ENCODE measurements at regions not wholly inside any gene's neighbourhood (a gene's known extent, or its start where the extent isn't known, plus 50 kb on each side); places are given as distances from the start of the nearest gene placed in this dataset.
A peak's percentile ranks its signal among the peaks of the same experiment; 100 is the strongest.
"Not testable (repeated sequence)": the region's sequence is repeated elsewhere in the genome, so short reads cannot be mapped to it uniquely, and the experiment has no call there.

DNA sequence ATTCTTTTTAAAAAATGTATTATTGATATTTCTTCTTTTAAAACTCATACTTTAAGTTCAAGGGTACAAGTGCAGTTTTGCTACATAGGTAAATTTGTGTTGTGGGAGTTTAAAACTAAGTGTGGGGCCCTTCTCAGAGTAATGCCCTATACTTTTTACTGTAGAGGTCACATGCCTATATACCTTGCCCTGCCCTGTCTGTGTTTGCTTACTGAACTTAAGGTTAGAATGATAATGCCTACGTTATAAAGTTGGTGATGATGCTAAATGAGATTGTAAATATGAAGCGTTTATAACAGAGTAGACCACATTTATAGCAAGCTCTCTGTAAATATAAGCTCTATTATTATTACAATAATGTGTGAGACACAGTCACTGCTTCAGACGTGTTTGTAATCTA, 261.9 kb downstream of the RASSF9 start:
- no peak for DNase-seq (ENCODE audit: low read depth in 2 of 2)

DNA sequence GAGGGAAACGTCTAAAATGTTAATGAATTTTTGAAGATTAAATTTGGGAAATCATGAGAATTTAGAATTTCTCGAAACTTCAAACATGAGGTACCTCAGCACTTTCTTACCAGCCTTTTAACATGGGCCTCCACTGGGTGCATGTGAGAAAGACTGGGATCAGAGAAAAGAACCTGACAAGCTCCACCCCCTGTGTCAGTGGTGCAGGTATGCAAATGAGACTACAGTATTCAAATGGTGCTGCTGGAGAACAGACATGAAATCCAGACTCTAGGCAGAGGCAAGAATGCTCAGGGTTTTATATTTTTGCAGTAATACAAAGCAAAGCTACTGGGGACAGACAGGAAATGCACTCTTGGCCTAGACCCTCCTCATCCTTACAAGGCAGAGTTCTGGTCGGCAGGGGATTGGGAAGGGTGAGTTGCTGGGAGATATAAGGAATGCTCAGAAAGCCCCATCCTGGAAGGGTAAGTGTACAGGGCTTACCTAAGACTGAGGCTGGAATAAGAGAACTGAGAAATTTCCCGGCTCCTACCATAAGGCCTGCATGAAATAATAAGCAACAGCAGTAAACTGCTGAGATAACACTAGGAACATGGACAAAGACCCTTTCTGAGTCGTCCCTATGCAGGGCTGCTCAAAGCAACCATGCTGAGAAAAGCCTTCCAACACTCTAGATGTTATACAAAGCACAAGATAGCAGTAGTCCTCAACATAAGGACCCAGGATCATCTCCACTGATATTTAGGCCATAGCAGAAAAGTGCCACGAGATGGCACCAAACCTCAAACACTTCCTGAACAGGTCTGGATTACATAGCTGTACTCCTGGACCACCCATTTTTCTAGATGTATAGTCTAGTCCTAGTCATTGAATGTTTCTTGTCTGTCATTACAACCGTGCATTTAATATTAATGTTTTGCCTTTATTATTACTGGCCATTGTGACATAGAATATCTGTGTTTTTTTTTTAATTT, 260.8 kb downstream of the RASSF9 start:
- DNase-seq (ENCODE audit: low read depth in 2 of 2) = peak; percentile 42 to 45

DNA sequence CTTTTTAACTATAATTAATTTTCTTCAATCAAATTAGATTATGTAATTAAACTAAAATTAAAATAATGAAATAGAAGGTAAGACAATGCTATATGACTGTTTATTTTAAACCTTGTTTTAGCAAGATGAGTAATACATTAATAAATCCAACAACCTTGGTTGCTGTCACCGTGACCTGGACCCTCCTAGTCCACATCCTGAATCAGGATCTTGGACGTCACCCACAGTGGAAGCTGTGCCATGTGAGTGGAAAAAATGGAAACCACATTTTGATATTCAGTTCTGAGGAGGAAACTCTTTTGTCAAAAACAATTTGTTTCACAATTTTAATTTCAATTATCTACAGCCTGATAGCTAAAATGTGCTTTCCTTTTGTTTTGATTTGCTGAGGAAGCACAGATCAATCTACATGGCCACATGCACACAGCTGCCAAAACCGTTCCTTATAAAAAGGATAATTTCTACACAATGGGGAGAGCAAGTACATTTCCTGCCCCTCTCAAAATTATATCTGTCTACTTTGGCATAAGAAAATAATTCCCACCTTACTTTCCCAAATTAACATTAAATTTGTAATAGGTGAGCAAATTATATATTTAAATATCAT, 255.5 kb downstream of the RASSF9 start:
- DNase-seq (ENCODE audit: low read depth in 2 of 2) = no peak

DNA sequence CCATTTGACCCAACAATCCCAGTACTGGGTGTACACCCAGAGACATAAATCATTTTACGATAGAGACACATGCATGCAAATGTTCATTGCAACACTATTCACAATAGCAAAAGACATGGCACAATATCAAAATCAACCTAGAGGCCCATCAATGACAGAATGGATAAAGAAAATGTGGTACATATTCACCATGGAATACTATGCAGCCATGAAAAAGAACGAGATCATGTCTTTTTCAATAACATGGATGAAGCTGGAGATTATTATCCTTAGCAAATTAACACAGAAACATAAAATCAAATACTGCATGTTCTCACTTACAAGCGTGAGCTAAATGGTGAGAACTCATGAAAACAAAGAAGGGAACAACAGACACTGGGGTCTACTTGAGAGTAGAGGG, 249.1 kb downstream of the RASSF9 start:
- DNase-seq (ENCODE audit: low read depth in 2 of 2) = no peak

DNA sequence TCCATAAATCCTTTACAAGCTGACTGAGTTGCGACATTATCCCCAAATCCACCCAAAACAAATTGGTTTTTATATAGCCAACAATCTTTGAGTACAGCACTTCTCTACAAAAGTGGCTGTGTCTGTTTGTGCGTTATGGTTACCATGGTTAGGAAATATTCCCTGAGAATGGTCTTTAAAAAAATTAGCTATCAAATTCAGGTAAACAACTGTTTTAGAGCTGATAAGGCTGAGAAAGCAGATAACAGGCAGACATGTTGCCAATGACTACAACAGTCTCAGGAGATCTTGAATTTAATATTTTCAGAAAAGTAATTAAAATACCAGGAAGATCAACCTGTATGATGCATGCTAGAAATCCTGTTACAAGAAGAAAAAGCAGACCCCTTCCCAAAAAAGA, 248.0 kb downstream of the RASSF9 start:
- no peak for DNase-seq (ENCODE audit: low read depth in 2 of 2)

DNA sequence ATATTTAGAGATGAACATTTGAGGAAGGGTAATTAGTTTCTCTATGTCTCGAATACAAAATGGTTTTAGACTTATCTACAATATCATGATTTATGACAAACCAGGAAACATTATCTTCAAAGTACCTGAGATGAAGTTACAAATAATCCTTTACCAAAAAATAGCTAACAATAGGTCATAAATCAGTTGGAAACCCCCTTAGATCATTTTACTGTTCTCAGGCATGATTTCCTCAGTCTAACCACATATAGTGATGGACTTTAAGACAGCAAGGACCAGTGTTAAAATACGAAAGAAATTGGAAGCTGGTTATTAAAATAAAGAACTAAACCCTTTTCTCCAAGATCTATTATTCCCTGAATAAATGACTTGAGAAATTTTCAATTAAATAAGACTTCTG, 235.4 kb downstream of the RASSF9 start:
- DNase-seq (ENCODE audit: low read depth in 2 of 2) = no peak

DNA sequence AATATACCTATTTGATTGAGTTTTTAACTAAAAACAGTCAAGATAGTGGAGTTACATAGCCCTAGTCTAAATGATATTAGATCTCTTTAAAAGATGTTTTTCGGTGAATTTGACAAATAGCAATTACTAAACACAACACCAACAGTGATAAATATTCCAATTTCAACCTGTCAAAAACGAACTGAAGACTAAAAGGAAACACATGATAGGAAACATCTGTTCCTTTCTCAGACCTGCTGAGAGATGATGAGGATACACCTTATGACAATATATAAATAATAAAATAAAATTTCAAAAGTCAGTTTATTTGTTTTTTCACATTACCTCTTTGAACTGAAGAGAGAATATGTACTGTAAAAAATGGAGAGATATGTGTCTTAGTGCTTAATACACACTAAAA, 232.7 kb downstream of the RASSF9 start:
- no peak for DNase-seq (ENCODE audit: low read depth in 2 of 2)

DNA sequence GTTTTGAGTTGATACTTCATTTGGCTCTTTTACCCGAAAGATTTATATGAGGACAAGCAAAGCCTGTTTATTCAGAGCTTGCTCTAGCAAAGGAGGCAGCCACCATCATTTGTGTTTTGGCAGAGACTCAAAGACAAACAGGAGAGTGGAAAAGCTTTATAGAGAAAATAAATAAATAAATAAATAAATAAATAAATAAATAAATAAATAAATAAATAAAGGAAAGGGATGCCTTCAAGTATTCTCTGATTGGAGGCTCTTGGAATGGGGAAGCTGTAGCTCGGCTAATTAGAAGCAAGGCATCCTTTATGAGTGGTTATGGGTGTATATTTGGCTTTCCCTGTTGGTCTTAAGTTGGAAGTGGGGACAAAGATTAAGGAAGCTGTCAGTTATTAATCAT, 229.8 kb downstream of the RASSF9 start:
- DNase-seq (ENCODE audit: low read depth in 2 of 2) = no peak

DNA sequence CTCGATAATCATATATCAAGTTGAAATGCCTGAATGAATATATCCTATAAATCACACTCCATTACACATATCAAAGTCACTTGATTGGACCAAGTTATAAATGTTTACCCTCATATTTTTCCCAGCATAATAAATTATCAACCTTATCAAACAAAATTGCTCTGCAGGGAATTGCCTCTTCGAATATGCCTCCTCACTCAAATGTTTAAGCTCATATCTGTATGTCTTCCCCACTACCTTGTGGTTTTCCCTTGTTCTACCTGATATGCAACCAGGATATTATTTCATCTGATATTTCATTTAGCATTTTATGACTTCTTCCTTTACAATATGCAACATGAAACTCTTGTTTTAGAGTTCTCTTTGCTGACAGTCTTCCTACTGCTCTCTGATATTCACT, 226.4 kb downstream of the RASSF9 start:
- DNase-seq (ENCODE audit: low read depth in 2 of 2) = no peak

DNA sequence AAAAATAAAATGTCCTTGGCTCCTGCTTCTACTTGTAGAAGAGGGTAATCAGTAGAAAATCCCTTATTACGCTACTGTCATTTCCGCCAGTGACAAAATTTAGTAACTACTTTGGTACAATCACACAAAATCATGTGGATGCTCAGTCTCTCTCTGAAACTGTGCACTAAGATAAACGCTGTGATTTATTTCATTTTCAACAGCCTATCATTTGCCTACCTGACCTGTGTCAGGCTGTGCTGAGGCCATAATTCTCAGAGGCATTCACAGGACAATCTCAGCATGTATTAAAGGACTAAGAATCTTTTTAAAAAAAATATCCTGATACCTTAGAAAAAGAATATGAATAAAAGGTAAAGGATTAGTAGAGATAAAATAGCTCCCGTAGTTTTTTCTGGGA, 226.0 kb downstream of the RASSF9 start:
- no peak for DNase-seq (ENCODE audit: low read depth in 2 of 2)

DNA sequence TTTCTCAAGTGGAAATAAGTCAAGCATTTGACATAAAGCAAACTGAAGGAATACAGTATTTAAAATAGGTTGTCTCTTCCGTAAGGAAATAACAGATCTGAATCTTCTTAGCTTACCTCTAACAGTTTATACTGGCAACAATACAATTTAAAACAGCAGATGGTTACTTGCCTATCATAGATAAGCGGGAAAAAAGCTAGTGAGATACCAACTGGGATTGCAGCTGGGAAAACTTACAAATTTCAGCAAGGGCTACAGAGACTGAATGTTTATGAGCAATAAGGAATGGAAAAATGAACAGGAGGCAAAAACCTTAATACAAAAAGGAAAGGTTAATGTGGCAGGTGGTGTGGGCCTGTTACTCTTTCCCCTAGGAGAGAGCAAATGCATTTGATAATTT, 220.0 kb downstream of the RASSF9 start:
- DNase-seq (ENCODE audit: low read depth in 2 of 2) = no peak

DNA sequence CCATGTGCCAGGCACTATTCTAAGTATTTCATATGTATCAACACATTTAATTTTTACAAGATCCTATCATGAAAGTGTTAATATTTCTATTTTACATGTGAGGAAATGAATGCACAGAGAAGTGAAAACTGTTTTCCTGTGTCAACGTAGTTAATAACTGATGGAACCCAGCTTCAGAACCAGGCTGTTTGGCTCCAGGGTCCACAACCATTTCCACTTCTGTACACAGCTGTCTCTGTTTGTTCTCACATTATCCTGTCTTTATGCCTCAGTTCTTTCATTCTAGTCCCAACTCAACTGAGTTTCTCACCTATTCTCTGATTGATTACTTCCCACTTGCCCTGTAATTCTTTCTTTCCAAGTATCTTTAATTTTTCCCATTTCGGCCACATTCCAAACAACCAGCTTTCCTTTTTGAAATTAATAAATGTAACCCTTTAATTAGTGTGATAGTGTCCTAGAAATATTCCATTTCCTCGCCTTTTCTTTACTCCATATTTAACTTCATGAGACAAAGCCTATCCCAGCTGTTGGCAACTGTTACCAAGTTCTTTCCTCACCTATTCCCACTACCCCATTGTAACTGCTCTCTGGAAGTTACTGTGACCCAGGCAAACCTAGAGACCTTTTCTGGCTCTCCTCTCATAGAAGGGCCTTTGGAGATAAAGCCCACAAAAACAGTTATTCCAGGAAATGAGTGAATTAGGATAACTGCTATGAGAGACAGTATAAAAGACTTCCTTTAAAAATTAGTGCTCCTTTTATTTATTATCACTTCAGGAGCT, 218.7 kb downstream of the RASSF9 start:
- DNase-seq (ENCODE audit: low read depth in 2 of 2) = no peak

DNA sequence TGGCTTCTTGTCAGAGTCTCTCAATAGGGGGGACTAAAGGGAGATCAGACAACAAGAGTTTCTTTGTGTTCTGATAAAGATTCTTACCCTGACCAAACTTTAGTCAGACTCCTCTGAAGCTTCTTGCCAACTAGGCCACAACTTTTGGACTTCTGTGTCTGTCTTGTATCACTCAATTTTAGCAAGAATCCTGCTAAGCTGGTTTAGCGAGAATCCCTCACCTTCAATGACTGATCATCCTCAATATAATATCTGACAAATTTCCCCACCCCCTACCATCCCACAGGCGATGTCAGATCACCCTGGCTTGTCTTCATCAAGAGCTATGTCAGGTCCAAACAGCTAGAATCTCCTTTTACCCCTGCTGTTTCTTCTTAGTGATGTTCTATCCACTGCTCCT, 215.2 kb downstream of the RASSF9 start:
- no peak for DNase-seq (ENCODE audit: low read depth in 2 of 2)

DNA sequence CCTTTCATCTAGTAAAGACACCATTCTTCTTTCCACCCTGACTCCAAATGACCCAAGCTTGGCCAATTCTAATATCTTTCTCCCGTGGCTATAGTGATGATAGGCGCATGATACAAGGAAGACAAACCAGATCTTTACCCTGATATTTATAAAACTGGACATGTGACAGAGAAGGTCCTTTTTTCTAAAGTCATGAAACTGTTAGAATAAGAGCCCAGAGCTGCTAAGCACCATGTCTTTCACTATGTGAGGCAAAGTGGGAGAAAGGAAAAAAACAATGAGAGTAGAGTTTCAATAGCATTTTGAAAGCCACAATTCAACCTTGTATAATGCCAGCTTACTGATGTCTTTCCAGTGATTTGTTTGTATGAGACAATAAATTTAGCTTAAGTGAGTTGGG, 212.4 kb downstream of the RASSF9 start:
- DNase-seq (ENCODE audit: low read depth in 2 of 2) = no peak

DNA sequence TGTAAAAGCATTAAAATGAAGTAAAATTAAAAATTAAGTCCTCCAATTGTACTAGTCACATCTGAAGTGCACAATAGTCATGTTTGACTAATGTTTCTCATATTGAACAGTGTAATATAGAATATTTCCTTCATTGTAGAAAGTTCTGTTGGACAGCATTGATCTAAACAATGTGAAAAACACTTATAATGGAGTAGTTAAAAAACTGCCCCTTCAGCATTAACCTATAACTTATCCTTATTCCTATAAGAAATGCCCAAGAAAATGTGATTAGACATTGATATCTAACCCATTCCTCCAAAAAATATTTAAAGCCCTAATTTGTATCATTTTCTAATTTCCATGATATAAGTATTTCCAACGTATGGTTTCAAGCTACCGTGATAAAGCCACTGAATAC, 210.7 kb downstream of the RASSF9 start:
- no peak for DNase-seq (ENCODE audit: low read depth in 2 of 2)

DNA sequence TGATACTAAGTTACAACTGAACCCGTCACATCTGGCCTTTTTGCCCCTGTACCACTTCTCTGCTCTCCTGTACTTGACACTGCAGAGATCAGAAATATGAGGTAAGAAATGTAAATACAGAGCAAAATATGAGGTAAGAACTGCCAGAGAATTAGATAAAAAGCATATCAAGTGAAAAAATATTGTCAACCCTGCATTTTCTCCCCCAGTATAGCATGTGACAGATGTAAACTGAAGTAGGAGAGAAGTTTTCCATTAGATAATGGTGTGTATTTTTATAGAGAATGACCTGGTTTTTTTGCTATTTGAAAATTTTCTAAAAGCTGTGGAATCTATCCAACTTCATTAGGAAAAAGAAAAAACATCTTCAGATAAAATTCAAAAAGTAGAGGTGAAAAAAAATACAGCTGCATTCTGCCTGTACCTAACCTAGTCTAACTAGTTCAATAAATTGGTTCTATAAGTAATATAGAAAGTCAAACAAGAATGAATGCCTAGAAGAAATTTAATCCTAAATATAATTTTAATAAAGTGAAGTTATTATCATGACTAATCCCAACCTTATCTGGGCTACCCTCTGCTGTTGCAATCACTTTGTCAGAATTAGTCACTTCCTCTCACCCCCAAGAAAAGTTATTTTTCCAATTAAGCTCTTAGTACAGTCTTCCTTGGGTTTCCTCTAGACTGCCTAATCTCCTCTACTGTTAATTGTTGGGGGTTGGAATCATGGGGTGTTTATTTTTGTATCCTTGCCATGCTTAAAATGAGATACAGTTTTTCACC, 210.0 kb downstream of the RASSF9 start:
- peak; percentile 63 to 64 for DNase-seq (ENCODE audit: low read depth in 2 of 2)

DNA sequence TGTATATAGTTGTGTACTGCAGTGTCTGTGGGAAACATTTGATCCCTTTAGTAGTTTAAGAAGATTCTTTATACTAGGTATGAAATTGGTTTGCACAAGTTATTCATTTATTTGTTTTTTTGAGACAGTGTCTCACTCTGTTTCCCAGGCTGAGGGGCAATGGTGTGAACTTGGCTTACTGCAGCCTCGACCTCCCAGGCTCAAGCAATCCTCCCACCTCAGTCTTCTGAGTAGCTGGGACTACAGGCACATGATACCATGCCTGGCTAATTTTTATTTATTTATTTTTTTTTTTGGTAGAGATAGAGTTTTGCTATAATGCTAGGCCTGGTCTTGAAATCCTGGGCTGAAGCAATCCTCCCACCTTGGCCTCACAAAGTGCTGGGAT, 209.4 kb downstream of the RASSF9 start:
- DNase-seq (ENCODE audit: low read depth in 2 of 2) = no peak

DNA sequence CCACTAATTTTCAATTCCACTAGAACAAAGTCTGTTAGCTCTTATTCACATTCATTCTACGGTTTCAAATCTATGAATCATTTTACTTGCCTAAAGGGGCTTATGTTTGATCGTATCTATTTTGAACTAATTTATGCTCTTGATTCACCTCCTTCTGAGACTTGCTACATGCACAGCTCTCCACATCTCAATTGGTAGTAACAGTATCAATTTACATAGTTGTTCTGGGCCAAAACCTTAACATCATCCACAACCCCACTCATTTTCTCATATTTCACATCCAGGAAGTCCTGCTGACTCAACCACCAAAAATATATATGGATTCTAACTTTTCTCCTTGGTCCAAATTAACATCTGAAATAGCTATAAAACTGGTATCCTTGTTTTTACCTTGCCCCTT, 208.6 kb downstream of the RASSF9 start:
- DNase-seq (ENCODE audit: low read depth in 2 of 2) = peak; percentile 58 to 62

DNA sequence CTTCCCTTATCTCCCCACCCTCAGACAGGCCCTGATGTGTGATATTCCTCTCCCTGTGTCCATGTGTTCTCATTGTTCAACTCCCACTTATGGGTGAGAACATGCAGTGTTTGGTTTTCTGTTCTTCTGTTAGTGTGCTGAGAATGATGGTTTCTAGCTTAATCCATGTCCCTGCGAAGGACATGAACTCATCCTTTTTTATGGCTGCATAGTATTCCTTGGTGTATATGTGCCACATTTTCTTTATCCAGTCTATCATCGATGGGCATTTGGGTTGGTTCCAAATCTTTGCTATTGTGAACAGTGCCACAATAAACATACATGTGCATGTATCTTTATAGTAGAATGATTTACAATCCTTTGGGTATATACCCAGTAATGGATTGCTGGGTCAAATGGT, 207.6 kb downstream of the RASSF9 start:
- DNase-seq (ENCODE audit: low read depth in 2 of 2) = not testable (repeated sequence)

DNA sequence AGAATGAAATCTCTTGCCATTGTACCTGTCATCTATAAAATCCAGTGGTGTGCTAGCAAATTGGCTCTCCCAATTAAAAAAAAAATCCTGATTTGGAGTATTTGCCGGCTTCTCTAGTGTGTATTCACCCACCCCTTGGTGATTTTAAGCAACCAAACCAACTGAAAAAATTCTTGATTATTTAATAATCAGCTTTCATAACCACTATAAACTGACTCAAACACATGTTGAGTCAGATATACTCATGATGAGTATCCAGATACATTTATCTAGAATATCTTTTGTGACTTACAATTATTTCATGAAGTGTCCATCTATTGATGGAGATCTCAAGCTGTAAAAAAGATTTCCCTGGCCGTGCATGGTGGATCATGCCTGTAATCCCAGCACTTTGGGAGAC, 205.4 kb downstream of the RASSF9 start:
- no peak for DNase-seq (ENCODE audit: low read depth in 2 of 2)

DNA sequence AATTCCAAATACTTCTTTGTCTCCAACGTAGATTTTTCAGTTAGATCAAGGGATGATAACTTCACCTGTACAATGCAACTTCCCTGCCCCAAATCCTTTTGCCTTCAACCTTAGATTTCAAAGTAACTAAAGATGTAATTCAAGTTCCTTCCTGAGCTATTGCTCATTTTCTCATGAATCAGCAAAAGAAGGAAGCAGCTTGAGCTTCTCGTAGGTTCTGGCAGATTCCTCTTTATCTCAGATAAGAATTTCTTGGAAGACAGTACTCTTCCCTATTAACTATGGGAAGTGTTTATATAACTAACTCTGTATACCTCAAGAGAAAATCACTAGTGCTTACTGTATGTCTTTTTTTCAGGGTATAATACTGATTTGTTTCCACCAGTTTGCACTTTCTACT, 203.8 kb downstream of the RASSF9 start:
- DNase-seq (ENCODE audit: low read depth in 2 of 2) = no peak

DNA sequence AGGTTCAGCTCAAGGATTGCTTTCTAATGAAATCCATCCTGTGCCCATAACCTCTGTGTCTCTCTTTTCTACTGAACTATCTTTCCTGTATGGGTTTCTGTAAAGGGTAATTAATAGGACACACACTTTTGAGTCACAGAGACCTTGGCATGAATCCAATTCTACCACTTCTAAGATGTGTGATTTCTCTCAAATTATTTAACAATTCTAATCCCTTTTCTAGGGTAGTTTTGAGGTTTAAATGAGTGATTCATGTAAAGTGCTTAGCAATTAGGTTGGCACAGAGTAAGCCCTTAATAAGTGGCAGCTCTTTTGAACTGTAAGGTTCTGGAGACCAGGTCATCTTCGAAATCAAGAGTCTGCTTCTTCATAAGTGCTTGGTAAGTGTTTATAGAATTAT, 202.7 kb downstream of the RASSF9 start:
- DNase-seq (ENCODE audit: low read depth in 2 of 2) = no peak
